Stimulated activated CD8-positive, alpha-beta memory T cell treated with anti-CD3 and anti-CD28 coated beads, Interleukin-7, amount 100 ng/mL, for 4 hours (primary cell): ENCODE measurements at regions not wholly inside any gene's neighbourhood (a gene's known extent, or its start where the extent isn't known, plus 50 kb on each side); places are given as distances from the start of the nearest gene placed in this dataset.

Source experiments
- DNase-seq, 2 donors: peaks; one replicate each; pipeline ENCODE4 v3.0.0-alpha.2; 2020; ENCODE audit warnings: low read depth in 2 of 2

DNA sequence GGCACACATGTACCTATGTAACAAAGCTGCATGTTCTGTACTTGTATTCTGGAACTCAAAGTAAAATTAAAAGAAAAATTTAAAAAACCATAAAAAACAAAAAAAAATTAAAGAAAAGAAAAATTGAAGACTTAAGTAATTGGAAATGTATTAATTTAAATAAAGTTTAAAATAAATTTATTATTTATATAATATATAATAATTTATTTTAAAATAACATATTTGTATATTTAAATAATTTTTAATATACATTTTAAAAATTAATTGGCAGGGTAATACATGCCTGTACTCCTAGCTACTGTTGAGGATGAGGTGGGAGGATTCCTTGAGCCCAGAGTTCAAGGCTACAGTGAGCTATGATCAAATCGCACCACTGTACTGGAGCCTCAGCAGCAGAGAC is 1830.6 kb upstream of the CELF4 start:
- no peak for DNase-seq

DNA sequence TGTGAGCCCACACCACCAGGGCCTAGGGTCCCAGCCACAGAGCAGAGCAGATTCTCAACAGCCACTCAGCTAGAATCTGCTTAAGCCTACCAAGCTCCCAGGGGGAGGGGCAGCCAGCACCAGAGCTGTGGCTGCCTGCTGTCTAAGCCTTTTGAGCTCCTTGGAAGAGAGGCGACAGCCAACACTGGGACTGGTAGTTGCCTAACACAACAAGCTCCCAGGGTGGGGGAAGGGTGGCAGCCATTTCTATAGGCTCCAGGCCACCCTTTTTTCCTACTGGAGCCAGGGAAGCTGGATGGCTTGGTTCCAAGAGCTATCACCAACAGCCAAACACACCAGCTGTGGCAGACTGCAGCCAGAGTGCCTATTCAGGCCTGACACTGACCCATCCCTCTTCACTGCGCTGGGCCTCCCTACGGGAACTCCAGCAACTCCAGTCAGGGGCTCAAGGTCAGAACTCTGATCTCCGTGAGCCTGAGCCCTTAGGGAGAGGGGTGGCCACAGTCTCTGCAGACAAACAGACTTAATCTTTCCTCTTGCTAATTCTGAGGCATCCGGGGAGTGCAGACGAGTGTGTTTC is 1824.3 kb upstream of the CELF4 start:
- DNase-seq, result no peak

DNA sequence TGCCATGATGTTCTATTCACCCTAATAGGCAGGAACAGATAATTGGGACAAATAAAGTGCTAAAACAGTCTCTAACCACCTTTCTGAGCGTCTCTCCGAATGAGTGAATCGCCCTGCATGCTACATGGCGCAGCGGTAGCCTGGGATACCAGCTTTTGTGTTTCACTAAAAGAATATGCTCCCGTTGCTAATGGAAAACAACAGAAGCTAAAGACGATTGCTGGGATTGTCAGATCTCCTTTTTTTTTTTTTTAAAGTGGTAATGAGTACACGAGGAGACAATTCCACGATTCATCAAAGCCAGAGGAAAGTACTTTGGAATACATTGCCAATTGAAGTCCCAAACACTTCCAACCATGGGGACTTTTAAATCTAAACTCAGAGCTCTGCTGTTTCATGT is 1815.3 kb upstream of the CELF4 start:
- DNase-seq, result no peak

DNA sequence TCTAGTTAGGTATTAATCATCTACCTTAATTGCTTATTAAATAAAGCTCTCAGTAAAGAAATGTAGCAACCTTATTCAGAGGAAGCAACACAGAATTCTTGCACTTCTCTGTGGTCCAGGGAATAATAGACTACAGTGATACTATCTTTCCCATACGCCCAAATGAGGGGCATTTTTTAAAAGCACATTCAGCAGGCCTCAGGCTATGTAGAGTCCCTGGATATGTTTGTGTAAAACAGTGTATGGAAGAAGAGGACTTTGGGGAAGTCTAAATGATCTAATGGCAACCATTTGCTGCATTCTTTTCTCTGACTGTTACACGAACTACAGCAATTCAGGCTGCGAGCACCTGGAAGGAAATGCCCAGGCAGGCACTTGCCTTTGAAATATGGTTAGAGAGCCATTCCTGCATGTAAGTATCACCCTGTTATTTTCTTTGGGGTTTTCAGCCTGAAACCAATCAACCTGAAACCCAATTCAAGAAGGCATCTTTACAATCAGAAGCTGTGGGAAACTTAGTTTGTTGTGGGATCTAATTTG is 1814.7 kb upstream of the CELF4 start:
- DNase-seq, result no peak

DNA sequence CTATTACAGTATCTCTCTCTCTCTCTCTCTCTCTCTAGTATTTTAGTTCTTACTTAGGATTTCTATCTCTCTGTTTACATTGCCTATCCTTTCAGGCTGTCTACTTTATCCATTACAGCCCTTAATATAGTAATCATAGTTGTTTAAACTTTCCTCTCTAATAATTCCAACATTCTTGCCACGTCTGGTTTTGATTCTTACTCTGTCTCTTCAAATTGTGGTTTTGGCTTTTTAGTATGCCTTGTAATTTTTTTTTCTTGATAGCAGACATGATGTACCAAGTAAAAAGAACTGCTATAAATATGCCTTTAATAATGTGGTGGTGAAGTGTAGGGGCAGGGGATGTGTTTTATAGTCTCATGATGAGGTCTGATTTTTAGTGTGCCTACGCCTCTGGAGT is 1809.5 kb upstream of the CELF4 start:
- DNase-seq, result no peak

DNA sequence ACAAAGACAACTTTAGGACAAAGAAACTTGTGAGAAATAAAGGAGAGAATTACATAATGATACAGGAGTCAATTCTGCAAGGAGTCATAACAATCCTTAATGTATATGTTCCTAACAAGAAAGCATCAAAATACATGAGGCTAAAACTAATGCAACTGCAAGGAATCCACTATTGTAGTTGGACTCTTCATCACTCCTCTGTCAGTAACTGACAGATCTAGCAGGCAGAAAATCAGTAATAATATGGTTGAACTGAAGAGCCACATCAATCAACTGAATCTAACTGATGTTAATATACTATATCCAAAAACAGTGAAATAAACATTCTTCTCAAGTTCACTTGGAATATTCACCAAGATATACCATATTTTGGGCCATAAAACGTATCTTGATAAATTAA is 1806.4 kb upstream of the CELF4 start:
- no peak for DNase-seq

DNA sequence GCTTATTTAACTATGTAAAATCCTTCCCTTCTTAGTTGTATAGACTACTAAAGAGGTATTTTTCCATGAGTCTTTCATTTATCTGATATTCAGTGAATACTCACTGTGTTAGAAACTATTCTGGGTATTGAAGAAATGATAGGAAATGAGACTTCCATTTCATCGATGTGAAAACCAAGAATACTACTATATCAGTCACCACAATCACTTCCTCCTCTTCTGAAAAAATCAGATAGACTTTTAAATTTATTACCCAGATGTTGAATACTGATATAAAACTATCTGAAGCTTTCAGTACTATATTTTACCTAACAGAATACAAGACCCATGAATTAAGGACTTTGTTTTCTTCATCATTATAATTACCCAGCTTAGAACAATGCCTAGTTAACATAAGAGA is 1801.1 kb upstream of the CELF4 start:
- no peak for DNase-seq

DNA sequence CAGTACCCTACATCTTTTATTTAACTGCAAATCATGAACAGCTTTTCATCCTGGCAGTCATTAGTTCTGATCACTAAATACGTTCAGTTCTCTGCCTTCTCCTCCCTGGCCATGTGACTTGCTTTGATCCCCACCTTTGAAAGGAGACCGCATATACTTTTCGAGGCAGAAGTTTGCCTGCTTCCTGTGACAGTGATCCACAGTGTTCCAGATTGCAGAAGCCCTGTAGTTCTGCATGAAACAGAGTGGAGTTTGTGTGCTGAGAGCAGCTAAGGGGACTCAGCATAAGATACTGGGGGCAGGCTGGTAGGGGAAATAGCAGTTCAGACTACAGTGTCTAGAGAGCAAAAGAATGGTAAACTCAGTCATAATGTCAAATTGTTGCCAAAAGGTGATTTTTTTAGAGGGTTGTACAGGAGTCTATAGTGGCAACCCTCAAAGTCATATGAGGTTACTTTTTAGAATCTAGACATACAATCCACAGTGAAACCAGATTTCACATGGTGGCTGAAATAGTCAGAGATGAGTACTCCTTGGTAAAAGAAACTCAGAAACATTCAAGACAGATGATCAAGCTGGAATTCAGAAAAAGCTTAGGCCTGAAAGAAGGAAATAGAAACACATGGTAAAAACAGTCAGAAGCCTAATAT is 1800.4 kb upstream of the CELF4 start:
- no peak for DNase-seq

DNA sequence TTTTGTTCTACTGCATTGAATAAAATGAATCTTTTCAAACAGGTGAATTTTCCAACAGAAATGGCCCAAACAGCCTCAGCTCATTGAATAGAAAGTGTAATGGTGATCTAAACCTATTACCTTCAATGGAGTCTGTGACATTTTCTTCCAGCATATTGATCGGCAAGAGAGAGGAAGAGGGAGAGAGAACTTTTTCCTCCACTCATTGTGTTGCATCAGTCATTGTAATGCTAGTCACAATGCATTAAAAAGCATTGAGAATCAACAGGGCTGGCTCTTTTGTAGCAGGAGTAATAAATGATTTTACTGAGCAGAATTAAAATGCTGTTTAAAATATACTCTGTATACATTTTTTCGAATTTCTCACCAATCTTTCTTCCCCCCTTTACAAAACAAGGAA is 1794.5 kb upstream of the CELF4 start:
- no peak for DNase-seq

DNA sequence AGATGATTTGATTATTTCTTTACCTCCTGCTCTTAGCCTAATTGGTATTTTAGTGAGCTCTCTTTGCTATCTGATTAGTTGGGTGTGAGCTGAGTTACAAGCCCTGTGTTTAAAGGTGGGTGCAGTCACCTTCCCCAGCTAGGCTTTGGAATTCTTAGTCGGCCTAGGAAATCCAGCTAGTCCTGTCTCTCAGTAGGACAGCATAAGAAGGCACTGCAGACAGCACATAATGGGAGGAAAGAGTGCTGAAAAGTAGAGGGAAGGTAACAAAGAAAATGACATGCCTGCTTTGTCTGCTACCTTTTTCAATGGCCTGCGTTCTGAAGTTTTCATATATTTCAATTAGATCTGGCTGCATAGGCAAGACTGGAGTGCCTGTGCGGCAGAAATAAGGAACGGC is 1794.0 kb upstream of the CELF4 start:
- DNase-seq, result no peak

DNA sequence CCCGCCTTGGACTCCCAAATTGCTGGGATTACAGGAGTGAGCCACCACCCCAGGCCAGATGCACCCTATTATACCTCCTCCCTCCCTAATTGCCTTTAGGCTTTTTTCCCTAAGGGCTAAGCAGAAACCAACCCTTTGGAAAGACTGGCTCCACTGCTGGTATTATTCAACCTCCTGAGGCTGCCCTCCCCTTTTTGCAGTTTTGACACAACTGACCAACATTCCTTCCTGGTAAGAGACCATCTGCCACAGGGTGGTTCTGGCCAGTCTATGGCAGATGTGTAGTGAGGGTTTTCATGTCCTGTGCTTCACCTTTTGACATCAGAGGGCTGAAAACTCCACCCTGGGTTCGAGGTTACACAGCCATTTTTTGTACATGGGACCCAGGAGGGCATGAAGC is 1785.3 kb upstream of the CELF4 start:
- no peak for DNase-seq

DNA sequence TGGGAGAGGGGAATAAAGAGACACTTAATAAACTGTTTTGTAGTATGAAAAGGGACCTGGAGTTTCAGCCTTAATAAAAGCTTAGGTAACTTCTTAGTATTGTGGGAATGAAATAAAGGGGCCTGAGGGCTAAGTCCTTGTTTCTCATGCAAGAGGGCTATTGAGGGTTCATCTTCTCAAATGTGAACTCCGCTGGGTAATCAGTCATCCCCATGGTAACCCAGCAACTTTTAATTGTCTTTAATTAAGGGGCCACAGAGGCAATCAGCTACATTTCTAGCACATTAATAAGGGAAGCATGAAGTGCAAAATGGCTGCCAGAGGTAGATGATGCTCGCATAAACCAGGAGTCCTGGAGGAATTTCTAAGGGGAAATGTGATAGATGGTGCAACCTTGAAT is 1784.2 kb upstream of the CELF4 start:
- no peak for DNase-seq

DNA sequence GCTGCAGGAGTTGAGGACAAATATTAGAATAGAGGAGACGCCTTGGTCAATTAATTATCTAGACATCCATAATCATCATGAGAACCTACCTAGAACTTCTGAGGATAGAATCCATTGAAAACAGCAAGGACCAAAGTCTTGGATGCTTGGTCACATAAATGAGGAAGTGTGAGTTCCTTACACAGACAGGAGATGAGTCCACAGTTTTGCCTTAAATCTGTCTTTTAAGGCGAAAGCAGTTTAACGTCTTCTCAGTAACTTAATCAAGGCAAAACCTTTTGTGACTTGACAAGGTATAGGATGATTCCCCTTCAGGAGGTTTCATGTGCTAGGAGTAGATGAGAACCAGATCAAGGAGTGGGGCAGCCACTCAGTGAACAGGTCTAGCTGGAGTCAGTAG is 1783.2 kb upstream of the CELF4 start:
- no peak for DNase-seq

DNA sequence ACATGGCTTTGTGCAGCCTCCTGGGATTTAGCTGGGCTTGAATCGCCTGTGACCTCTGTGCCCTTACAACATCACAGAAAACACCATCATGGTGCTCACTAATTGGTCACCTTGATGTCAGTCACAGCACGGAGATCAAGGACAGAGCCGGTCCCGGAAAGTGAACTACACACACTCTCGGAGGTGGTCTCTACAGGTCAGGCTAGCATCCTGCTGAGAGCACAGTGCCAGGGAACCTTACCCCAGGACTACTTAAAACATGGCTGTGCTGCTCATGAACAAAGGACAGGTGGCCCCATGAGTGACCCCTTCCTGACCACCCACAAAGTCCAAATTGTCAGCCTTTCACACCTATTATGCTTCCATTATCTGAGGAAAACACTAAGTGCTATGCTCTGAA is 1782.1 kb upstream of the CELF4 start:
- no peak for DNase-seq

DNA sequence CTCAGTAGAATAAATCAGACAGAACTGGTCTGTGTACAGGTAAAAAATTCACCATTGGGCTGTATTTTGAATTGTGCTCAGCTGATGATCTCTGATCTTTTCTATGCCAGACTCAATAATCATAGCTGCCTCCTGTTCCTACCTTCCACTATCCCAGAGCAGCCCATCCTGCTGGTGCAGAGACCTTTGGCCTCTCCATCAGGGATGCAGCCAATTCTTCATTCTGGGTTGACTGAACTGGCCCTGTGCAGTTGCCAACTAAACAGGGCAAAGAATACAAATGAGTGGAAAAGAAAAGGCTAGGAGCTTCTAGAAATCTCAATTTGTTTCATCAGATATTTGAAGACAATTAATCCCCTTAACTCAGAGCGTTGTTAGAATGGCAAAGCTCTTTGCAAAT is 1781.3 kb upstream of the CELF4 start:
- no peak for DNase-seq

DNA sequence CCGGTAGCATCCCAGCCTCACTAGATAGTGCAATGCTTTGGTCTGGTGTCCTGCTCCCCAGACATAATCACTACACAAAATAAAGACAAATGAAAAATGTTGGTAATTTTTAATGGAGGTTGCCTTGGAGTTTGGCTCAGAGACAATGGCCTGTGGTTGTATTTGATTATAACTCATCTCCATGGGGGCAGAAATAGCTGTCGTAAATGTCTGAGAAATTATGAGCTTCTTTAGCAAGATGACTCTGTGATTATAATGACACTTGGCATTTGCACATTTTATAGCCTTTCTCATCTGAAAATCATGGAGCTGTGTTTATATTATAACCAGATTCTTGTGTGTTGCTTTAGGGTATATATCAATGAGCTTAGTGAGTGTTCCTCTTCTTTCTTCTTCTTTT is 1779.7 kb upstream of the CELF4 start:
- no peak for DNase-seq

DNA sequence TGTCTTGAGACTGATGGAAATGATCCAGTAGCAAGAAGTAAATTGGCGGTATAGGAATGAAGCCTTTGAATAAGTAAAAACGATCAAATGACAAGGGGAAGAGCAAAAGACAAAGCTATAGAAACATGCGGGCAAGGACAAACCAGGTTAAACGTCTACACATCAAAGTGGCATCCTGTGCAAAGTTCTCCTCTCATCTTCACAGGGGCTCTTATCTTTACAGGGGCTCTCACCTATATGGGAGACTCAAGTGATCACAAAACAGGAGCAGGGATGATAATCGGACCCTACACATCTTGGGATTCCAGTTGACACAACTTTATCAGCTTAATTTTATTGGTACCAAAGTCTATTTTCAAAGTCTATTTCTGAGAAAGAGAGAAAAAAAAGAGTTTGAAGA is 1778.9 kb upstream of the CELF4 start:
- DNase-seq, result no peak

DNA sequence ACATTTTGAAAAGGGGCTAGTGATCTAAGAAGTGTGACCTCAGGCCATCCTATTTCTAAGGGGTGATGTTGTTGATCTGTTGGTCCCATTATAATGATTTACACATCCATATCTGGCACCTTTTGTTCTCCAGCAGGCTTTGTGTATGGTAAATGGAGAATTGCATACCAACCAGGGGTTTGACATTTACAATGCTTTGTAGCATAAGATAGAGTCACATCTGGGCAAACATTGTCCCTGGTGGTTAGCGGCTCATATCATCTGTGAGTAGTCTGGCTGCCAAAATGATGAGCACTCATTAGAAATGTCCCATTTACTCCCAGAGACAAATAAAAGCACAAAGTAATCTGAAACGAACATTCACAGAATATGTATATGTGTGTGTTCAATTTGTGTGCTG is 1775.5 kb upstream of the CELF4 start:
- DNase-seq, result no peak

DNA sequence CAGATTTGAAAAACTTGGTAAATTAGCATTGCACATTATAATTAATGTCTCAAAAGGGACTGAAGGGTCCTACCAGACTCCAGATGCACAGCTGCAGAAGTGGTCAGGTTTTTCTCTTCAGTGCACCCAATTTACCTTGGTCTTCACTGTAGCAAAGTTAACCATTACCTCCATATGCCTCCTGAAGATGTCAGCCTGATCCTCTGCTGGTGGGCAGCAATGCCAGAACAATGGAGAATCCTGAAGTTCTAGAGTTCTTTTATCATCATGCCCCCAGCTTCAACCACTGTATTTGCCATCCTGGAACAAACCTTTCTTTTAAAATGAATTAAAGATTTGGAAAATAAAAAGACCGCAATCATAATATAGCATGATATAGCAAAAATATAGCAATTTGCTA is 1774.8 kb upstream of the CELF4 start:
- DNase-seq, result no peak

DNA sequence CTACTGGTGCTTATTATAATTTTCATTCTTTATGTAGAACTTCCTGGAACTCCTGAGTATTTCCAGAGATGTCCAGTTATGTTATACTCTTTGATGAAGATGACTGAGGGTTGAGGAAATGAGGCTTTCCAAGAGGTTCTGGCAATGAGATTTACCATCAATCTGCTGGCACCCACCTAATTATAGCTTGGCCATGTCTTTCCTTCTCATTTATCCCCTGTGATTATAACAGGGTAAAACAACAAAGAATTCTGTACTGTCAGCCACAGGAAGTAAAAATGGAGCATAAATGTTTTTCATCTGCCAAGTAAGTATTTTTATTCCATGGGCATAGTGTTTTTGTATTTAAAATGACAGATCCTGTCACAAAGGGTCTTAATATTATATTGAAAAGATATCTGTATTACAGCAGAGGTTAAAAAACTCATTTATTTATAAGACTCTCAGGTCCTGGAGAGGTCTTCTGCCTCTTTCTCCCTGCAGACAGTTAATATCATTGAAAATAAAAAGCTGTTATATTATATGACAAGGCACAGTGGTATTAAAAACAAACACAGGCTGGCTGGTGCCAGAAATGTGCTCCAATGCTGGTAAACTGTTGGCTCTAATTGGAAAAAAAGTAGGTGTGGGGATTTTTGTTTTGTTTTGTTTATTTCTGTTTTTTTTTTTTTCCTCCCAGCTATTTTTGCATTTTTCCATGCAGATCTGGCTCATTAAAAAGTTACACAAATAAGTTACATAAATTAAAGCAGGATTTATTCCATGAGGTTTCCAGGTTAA is 1764.1 kb upstream of the CELF4 start:
- DNase-seq, result no peak

DNA sequence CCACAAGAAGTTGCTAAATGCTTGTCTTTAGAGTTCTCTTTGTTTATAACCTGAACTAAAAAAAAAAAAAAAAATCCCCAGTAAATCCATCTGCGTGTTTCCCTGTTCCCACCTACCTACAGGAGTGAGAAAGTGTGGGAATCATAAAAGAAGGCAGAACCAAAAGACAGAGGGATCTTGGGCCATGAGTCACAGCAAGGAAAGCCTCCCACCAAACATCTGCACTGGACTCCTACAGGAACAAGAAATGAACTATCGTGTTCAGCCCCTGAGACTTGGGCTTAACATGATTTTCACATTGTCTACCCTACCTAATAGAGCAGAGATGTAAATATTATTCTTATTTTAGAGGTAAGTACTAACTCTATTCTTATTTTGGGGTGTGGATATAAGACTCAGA is 1761.2 kb upstream of the CELF4 start:
- DNase-seq, result no peak

DNA sequence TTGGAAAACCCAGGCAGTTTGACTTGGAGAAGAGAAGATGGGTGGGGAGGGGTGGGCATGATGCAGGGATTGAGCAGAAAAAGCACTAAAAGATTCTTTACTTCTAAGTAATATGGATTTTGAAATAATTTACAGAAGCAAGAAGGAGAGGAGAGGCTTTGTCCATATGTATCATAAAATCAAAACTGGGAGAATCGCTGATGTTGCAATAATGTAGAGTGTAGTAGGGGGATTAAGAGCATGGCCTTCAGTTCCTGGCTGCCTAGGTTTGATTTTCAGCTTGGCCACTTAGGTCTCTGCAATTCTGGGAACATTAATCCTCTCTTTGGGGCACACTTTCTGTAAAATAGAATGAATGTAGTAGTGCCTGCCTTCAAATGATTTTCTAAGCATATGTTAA is 1760.4 kb upstream of the CELF4 start:
- DNase-seq, result no peak

DNA sequence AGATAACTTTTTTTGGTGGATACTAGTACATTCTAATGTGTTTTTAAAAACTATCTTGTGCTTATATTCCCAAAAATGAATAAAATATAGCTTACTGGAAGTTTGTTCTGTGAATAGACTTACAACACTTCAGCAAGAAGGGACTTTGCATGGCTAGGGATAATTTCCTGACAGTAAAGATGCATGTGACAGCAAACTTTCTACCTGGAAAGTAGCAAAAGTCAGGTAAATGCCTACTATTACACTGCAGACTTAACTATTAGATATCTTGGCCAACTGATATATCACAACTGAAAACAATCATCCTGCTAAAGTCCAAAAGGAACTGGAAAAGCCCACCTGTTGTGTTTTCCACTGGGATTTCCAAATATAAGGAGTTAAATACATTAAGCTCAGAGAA is 1753.5 kb upstream of the CELF4 start:
- DNase-seq, result no peak
